T1000 (cell line): ENCODE measurements at regions not wholly inside any gene's neighbourhood (a gene's known extent, or its start where the extent isn't known, plus 50 kb on each side); places are given as distances from the start of the nearest gene placed in this dataset.

ENCODE experiments used
- DNase-seq: peaks from one replicate; lab custom pipeline; 2025; ENCODE audit warnings: mixed read lengths; lab: John Stamatoyannopoulos, UW

DNA sequence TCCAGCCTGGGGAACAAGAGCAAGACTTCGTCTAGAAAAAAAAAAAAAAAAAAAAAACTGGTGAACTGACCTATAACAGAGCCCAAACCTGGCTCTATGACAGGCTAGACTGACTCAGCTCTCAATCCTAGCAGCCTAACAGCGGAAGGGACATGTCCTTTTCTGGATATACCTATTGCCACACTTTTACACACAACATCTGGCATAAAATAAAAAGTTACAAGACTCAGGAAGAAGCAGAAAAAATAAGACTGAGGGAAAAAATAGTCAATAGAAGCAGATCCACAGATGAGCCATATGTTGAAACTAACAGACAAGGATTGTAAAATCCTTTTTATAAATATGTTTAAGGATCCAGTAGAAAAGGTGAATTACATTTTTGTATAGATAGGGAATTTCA, 57.5 kb upstream of the IPO9 start:
- DNase-seq, result no peak

- DNase-seq, result no peak
These were observed 56.8 kb upstream of the IPO9 start for GRCh38 chr1:201772178-201772577.

DNA sequence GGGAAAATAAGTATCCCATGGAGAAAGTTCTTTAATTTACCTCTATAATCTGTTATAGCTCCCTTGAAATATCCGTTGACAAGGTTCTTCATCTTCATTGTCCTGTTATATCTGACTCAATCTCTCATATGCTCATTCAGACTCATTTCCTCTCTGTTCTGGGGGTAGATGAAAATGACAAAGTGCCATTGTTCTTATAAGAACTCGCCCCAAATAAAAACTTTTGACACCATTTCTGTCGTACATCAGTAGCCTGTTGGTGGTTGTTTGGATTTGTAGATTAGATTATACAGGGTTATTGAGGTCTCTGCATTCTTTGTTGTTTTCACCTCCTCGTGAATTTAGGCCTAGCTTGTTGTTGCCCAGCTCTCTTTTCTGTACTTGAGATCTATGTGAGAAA, 55.2 kb upstream of the IPO9 start:
- DNase-seq, result no peak

DNA sequence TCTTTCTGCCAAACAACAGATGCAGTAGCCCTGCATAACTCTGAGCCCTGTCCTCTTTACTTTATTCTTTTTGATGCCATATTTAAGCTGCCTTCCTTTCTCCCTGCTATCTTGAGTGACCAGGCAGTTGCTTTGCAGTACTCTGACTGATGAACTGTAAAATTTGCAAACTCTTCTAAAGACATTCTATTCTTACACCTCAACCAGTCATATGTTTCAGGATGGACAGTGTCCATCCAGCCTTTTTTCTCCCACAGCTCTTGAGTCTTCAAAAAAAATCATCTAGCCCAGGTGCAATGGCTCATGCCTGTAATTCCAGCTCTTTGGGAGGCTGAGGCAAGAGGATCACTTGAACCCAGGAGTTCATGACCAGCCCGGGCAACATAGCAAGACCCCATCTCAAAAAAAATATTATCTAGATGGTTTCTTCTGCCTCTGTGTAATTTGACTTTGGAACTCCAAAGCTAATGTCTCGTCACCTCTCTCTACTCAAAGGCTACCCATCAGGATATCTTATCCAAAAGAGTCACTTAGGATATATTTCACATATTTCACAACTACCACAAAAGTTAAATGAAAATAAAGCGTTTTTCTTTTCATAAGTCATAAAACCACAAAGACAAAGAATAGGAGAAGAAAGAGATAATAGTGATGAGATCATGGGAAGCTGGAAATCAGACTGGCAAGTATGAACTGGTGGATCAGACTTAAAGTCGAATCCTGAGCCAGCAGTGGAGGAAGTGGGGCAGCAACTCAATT, 54.6 kb upstream of the IPO9 start:
- DNase-seq, result no peak

- DNase-seq, result no peak
These were observed 54.0 kb upstream of the IPO9 start for GRCh38 chr1:201774983-201775344.

GRCh38 chr1:201775380-201775779, 53.6 kb upstream of the IPO9 start:
- no peak for DNase-seq

GRCh38 chr1:201778279-201779065, 50.5 kb upstream of the IPO9 start:
- no peak for DNase-seq
